HepG2 (cell line): ENCODE measurements at regions not wholly inside any gene's neighbourhood (a gene's known extent, or its start where the extent isn't known, plus 50 kb on each side); places are given as distances from the start of the nearest gene placed in this dataset.

Source experiments
- YEATS2 ChIP-seq: sonication (generic); formaldehyde crosslinking; IDR thresholded peaks from 2 replicates; pipeline ENCODE4 v1.4.0; 2020; ENCODE audit warnings: missing genetic modification reagents, borderline replicate concordance
- ZNF383 ChIP-seq: sonication (generic); formaldehyde crosslinking; IDR thresholded peaks from 2 replicates; pipeline ENCODE4 v1.4.0; 2020; ENCODE audit warnings: missing genetic modification reagents, mild to moderate bottlenecking, borderline replicate concordance
- TF ChIP-seq, protein P1 (sequence below): sonication (generic); formaldehyde crosslinking; IDR thresholded peaks from 2 replicates; pipeline ENCODE4 v1.4.0; 2020; ENCODE audit warnings: missing genetic modification reagents, borderline replicate concordance

DNA sequence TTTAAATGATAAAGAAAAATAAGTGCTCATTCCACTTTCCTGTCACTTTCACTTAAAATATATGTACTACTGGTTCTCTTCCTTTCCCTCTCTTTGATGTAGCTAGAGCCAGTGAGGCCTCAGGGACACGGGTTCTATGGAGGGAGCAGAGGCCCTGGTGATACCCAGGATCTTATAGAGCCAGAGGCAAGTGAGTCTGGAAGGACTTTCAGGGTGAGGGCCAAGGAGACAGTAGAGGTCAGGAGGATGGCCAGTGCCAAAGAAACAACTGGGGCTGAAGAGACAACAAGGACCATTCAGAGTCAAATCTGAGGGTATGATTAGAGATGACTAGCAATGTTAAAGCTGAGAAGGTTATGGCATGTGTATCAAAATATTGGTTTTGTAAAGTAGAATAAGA, 124.1 kb upstream of the GOLGA6L6 start:
- TF ChIP-seq YEATS2 (CRISPR knock-in tag) (no peak), ZNF383 (CRISPR knock-in tag) (no peak)
- TF ChIP-seq, protein P1, sequence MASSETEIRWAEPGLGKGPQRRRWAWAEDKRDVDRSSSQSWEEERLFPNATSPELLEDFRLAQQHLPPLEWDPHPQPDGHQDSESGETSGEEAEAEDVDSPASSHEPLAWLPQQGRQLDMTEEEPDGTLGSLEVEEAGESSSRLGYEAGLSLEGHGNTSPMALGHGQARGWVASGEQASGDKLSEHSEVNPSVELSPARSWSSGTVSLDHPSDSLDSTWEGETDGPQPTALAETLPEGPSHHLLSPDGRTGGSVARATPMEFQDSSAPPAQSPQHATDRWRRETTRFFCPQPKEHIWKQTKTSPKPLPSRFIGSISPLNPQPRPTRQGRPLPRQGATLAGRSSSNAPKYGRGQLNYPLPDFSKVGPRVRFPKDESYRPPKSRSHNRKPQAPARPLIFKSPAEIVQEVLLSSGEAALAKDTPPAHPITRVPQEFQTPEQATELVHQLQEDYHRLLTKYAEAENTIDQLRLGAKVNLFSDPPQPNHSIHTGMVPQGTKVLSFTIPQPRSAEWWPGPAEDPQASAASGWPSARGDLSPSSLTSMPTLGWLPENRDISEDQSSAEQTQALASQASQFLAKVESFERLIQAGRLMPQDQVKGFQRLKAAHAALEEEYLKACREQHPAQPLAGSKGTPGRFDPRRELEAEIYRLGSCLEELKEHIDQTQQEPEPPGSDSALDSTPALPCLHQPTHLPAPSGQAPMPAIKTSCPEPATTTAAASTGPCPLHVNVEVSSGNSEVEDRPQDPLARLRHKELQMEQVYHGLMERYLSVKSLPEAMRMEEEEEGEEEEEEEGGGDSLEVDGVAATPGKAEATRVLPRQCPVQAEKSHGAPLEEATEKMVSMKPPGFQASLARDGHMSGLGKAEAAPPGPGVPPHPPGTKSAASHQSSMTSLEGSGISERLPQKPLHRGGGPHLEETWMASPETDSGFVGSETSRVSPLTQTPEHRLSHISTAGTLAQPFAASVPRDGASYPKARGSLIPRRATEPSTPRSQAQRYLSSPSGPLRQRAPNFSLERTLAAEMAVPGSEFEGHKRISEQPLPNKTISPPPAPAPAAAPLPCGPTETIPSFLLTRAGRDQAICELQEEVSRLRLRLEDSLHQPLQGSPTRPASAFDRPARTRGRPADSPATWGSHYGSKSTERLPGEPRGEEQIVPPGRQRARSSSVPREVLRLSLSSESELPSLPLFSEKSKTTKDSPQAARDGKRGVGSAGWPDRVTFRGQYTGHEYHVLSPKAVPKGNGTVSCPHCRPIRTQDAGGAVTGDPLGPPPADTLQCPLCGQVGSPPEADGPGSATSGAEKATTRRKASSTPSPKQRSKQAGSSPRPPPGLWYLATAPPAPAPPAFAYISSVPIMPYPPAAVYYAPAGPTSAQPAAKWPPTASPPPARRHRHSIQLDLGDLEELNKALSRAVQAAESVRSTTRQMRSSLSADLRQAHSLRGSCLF (CRISPR knock-in tag), result no peak
